Kidney epithelial cell (primary cell): ENCODE measurements at regions not wholly inside any gene's neighbourhood (a gene's known extent, or its start where the extent isn't known, plus 50 kb on each side); places are given as distances from the start of the nearest gene placed in this dataset.

Experiments
- DNase-seq: peaks from one replicate; pipeline ENCODE4 v3.0.0-alpha.2; 2010; ENCODE audit warnings: low read depth
- H3K27me3 ChIP-seq: 2 replicates; pipeline ENCODE4 v1.6.0; 2011; ENCODE audit warnings: low read length; ENCODE audit not compliant: control insufficient read depth, insufficient read depth
- H3K36me3 ChIP-seq: 2 replicates; pipeline ENCODE4 v1.5.1; 2011; ENCODE audit warnings: low read length; ENCODE audit not compliant: control insufficient read depth, insufficient read depth
- H3K4me3 ChIP-seq: 2 replicates; pipeline ENCODE4 v1.5.1; 2011; ENCODE audit warnings: low read depth, mild to moderate bottlenecking, control low read depth, low read length
- CTCF ChIP-seq: IDR thresholded peaks from 2 replicates; pipeline ENCODE4 v1.5.1; 2011; ENCODE audit warnings: mild to moderate bottlenecking, moderate library complexity, low read length, control low read depth, inconsistent platforms; ENCODE audit not compliant: insufficient read depth, poor library complexity, severe bottlenecking

GRCh38 chr1:37166005-37166404 is 131.7 kb upstream of the GRIK3 start:
- no peaks in the 10 kb centered on the region for H3K27me3 ChIP-seq
- no peaks in the 10 kb centered on the region for H3K36me3 ChIP-seq
- no peak for TF ChIP-seq CTCF
- no peak for DNase-seq
- no peak overlapping the region for H3K4me3 ChIP-seq

GRCh38 chr1:37167479-37167878 is 133.2 kb upstream of the GRIK3 start:
- DNase-seq: no peak
- Histone ChIP-seq H3K36me3 (no peaks in the 10 kb centered on the region), H3K27me3 (no peaks in the 10 kb centered on the region), H3K4me3 (no peak overlapping the region)
- no peak for TF ChIP-seq CTCF

- no peaks in the 10 kb centered on the region for H3K27me3 ChIP-seq
- H3K4me3 ChIP-seq: no peak overlapping the region
- TF ChIP-seq CTCF: no peak
- no peaks in the 10 kb centered on the region for H3K36me3 ChIP-seq
- DNase-seq: no peak
Observed at GRCh38 chr1:37169241-37169640, 134.9 kb upstream of the GRIK3 start.

- no peaks in the 10 kb centered on the region for H3K36me3 ChIP-seq
- DNase-seq: no peak
- no peak for TF ChIP-seq CTCF
- H3K27me3 ChIP-seq: no peaks in the 10 kb centered on the region
- no peak overlapping the region for H3K4me3 ChIP-seq
Observed at GRCh38 chr1:37169743-37170275, 135.5 kb upstream of the GRIK3 start.

GRCh38 chr1:37171691-37172090 is 137.4 kb upstream of the GRIK3 start:
- DNase-seq: no peak
- Histone ChIP-seq H3K36me3 (no peaks in the 10 kb centered on the region), H3K4me3 (no peak overlapping the region), H3K27me3 (no peaks in the 10 kb centered on the region)
- no peak for TF ChIP-seq CTCF

GRCh38 chr1:37174341-37174740 is 140.0 kb upstream of the GRIK3 start:
- no peaks in the 10 kb centered on the region for H3K27me3 ChIP-seq
- no peak for TF ChIP-seq CTCF
- H3K4me3 ChIP-seq: no peak overlapping the region
- H3K36me3 ChIP-seq: no peaks in the 10 kb centered on the region
- DNase-seq: no peak
